DOHH2 (cell line): ENCODE measurements at regions not wholly inside any gene's neighbourhood (a gene's known extent, or its start where the extent isn't known, plus 50 kb on each side); places are given as distances from the start of the nearest gene placed in this dataset.

Experiments used
- H3F3A ChIP-seq: fragments of 200-600 bp; sonication (generic), shearing (Covaris generic); 2 replicates; pipeline ENCODE4 v1.6.0; 2016; ENCODE audit warnings: antibody characterized with exemption, mild to moderate bottlenecking; ENCODE audit not compliant: control insufficient read depth, insufficient read depth
- H3K27ac ChIP-seq: fragments of 200-600 bp; sonication (generic); 2 replicates; pipeline ENCODE4 v1.5.1; 2014; ENCODE audit warnings: low read depth, mild to moderate bottlenecking, low read length, moderate library complexity
- H3K27me3 ChIP-seq: fragments of 200-600 bp; sonication (generic); 2 replicates; pipeline ENCODE4 v1.6.1; 2014; ENCODE audit warnings: mild to moderate bottlenecking, low read length, mixed read lengths; ENCODE audit not compliant: control insufficient read depth
- H3K36me3 ChIP-seq: fragments of 200-600 bp; sonication (generic); 2 replicates; pipeline ENCODE4 v1.6.1; 2014; ENCODE audit warnings: mild to moderate bottlenecking, low read length, moderate library complexity, mixed read lengths; ENCODE audit not compliant: control insufficient read depth
- H3K4me1 ChIP-seq: fragments of 200-600 bp; sonication (generic); 2 replicates; pipeline ENCODE4 v1.6.1; 2014; ENCODE audit warnings: mild to moderate bottlenecking, low read length, mixed read lengths; ENCODE audit not compliant: control insufficient read depth
- H3K4me2 ChIP-seq: fragments of 200-600 bp; sonication (generic); 2 replicates; pipeline ENCODE4 v1.6.0; 2014; ENCODE audit warnings: mild to moderate bottlenecking, low read length, moderate library complexity
- H3K4me3 ChIP-seq: fragments of 200-600 bp; sonication (generic); 2 replicates; pipeline ENCODE4 v1.5.1; 2014; ENCODE audit warnings: mild to moderate bottlenecking, low read length, mixed read lengths
- H3K79me2 ChIP-seq: fragments of 200-600 bp; sonication (generic); 2 replicates; pipeline ENCODE4 v1.6.1; 2014; ENCODE audit warnings: mild to moderate bottlenecking, low read length, mixed read lengths; ENCODE audit not compliant: control insufficient read depth
- H3K9me2 ChIP-seq: fragments of 200-600 bp; sonication (generic); replicated peaks from 2 replicates; pipeline ENCODE4 v1.6.1; 2014; ENCODE audit warnings: mild to moderate bottlenecking, low read length, mixed read lengths; ENCODE audit not compliant: control insufficient read depth
- H3K9me3 ChIP-seq: fragments of 200-600 bp; sonication (generic); 2 replicates; pipeline ENCODE4 v1.6.1; 2014; ENCODE audit warnings: antibody characterized with exemption, low read length, mixed read lengths; ENCODE audit not compliant: control insufficient read depth, insufficient read depth
- H4K20me1 ChIP-seq: fragments of 200-600 bp; sonication (generic); 2 replicates; pipeline ENCODE4 v1.6.0; 2014; ENCODE audit warnings: low read depth, mild to moderate bottlenecking, antibody characterized with exemption, low read length, moderate library complexity; ENCODE audit not compliant: control insufficient read depth, insufficient read depth
- CTCF ChIP-seq: fragments of 200-600 bp; sonication (generic); IDR thresholded peaks from one replicate; pipeline ENCODE4 v1.5.1; 2014; ENCODE audit warnings: antibody characterized with exemption, mild to moderate bottlenecking, low read depth, low read length; ENCODE audit not compliant: poor library complexity, severe bottlenecking
- EZH2phosphoT487 ChIP-seq: fragments of 200-600 bp; sonication (generic); IDR thresholded peaks from 2 replicates; pipeline ENCODE4 v1.6.1; 2017; ENCODE audit warnings: borderline replicate concordance, mild to moderate bottlenecking, antibody characterized with exemption, low read length, moderate library complexity, mixed read lengths

GRCh38 chr5:103962023-103962422, 399.4 kb upstream of the NUDT12 start:
- no peaks in the 10 kb centered on the region for H3K9me2 ChIP-seq
- no peaks in the 10 kb centered on the region for H4K20me1 ChIP-seq
- H3K4me1 ChIP-seq = no peaks in the 10 kb centered on the region
- no peaks in the 10 kb centered on the region for H3K9me3 ChIP-seq
- H3K27me3 ChIP-seq = no peaks in the 10 kb centered on the region
- TF ChIP-seq CTCF (no peak), EZH2phosphoT487 (no peak)
- H3K4me2 ChIP-seq = no peak overlapping the region
- no peaks in the 10 kb centered on the region for H3K36me3 ChIP-seq
- no peak overlapping the region for H3K4me3 ChIP-seq
- no peaks in the 10 kb centered on the region for H3F3A ChIP-seq
- no peak overlapping the region for H3K27ac ChIP-seq
- H3K79me2 ChIP-seq = no peaks in the 10 kb centered on the region

GRCh38 chr5:103953601-103954382, 391.2 kb upstream of the NUDT12 start:
- no peak overlapping the region for H3K27ac ChIP-seq
- no peaks in the 10 kb centered on the region for H4K20me1 ChIP-seq
- H3K4me2 ChIP-seq = no peak overlapping the region
- TF ChIP-seq EZH2phosphoT487 = no peak
- no peak for TF ChIP-seq CTCF
- H3K79me2 ChIP-seq = no peaks in the 10 kb centered on the region
- no peak overlapping the region for H3K4me3 ChIP-seq
- no peaks in the 10 kb centered on the region for H3K27me3 ChIP-seq
- no peaks in the 10 kb centered on the region for H3K9me3 ChIP-seq
- H3K4me1 ChIP-seq = no peaks in the 10 kb centered on the region
- H3K9me2 ChIP-seq = no peaks in the 10 kb centered on the region
- H3F3A ChIP-seq = no peaks in the 10 kb centered on the region
- no peaks in the 10 kb centered on the region for H3K36me3 ChIP-seq

GRCh38 chr5:103951776-103952175, 389.2 kb upstream of the NUDT12 start:
- no peak overlapping the region for H3K27ac ChIP-seq
- TF ChIP-seq EZH2phosphoT487 (no peak), CTCF (no peak)

GRCh38 chr5:103943230-103943629, 380.6 kb upstream of the NUDT12 start:
- H3K4me2 ChIP-seq = no peak overlapping the region
- H3K79me2 ChIP-seq = no peaks in the 10 kb centered on the region
- H3K9me3 ChIP-seq = no peaks in the 10 kb centered on the region
- no peak overlapping the region for H3K4me3 ChIP-seq
- no peaks in the 10 kb centered on the region for H3F3A ChIP-seq
- H3K27me3 ChIP-seq = no peaks in the 10 kb centered on the region
- H4K20me1 ChIP-seq = no peaks in the 10 kb centered on the region
- no peaks in the 10 kb centered on the region for H3K9me2 ChIP-seq
- no peaks in the 10 kb centered on the region for H3K4me1 ChIP-seq
- no peaks in the 10 kb centered on the region for H3K36me3 ChIP-seq
- TF ChIP-seq EZH2phosphoT487 (no peak), CTCF (no peak)
- no peak overlapping the region for H3K27ac ChIP-seq

More at GRCh38 chr5:103951776-103952175, 389.2 kb upstream of the NUDT12 start:
- no peaks in the 10 kb centered on the region for H3K4me1 ChIP-seq
- no peak overlapping the region for H3K4me2 ChIP-seq
- H3K4me3 ChIP-seq = no peak overlapping the region
- no peaks in the 10 kb centered on the region for H3K79me2 ChIP-seq
- H3K27me3 ChIP-seq = no peaks in the 10 kb centered on the region
- no peaks in the 10 kb centered on the region for H3F3A ChIP-seq
- H3K36me3 ChIP-seq = no peaks in the 10 kb centered on the region
- H3K9me2 ChIP-seq = no peaks in the 10 kb centered on the region
- H4K20me1 ChIP-seq = no peaks in the 10 kb centered on the region
- no peaks in the 10 kb centered on the region for H3K9me3 ChIP-seq
